ENCODE measurements at regions not wholly inside any gene's neighbourhood (a gene's known extent, or its start where the extent isn't known, plus 50 kb on each side); places are given as distances from the start of the nearest gene placed in this dataset.

- no peak for DNase-seq (ENCODE audit: low spot score)
These were observed 142.4 kb downstream of the LYPLAL1 start for GRCh38 chr1:219316066-219316465.

GRCh38 chr1:219313961-219314360, 140.3 kb downstream of the LYPLAL1 start:
- no peak for DNase-seq (ENCODE audit: low spot score)

GRCh38 chr1:219312967-219313366, 139.3 kb downstream of the LYPLAL1 start:
- DNase-seq (ENCODE audit: low spot score), result no peak

GRCh38 chr1:219310181-219310728, 136.6 kb downstream of the LYPLAL1 start:
- no peak for DNase-seq (ENCODE audit: low spot score)

- DNase-seq (ENCODE audit: low spot score), result no peak
These were observed 134.7 kb downstream of the LYPLAL1 start for GRCh38 chr1:219308367-219308766.

GRCh38 chr1:219304227-219305226, 130.8 kb downstream of the LYPLAL1 start:
- no peak for DNase-seq (ENCODE audit: low spot score)

GRCh38 chr1:219302697-219303096, 129.0 kb downstream of the LYPLAL1 start:
- no peak for DNase-seq (ENCODE audit: low spot score)

- no peak for DNase-seq (ENCODE audit: low spot score)
These were observed 125.7 kb downstream of the LYPLAL1 start for GRCh38 chr1:219299420-219299819.

GRCh38 chr1:219298571-219299148, 125.0 kb downstream of the LYPLAL1 start:
- DNase-seq (ENCODE audit: low spot score), result no peak

GRCh38 chr1:219296430-219297355, 123.0 kb downstream of the LYPLAL1 start:
- no peak for DNase-seq (ENCODE audit: low spot score)

- DNase-seq (ENCODE audit: low spot score), result no peak
These were observed 120.6 kb downstream of the LYPLAL1 start for GRCh38 chr1:219294251-219294650.

GRCh38 chr1:219293410-219293809, 119.7 kb downstream of the LYPLAL1 start:
- DNase-seq (ENCODE audit: low spot score), result no peak

- no peak for DNase-seq (ENCODE audit: low spot score)
These were observed 119.3 kb downstream of the LYPLAL1 start for GRCh38 chr1:219292999-219293398.

- no peak for DNase-seq (ENCODE audit: low spot score)
These were observed 118.7 kb downstream of the LYPLAL1 start for GRCh38 chr1:219292341-219292740.

- DNase-seq (ENCODE audit: low spot score), result no peak
These were observed 115.5 kb downstream of the LYPLAL1 start for GRCh38 chr1:219289171-219289570.

GRCh38 chr1:219283541-219283940, 109.9 kb downstream of the LYPLAL1 start:
- no peak for DNase-seq (ENCODE audit: low spot score)

GRCh38 chr1:219281831-219282230, 108.2 kb downstream of the LYPLAL1 start:
- DNase-seq (ENCODE audit: low spot score), result no peak

GRCh38 chr1:219279017-219279770, 105.5 kb downstream of the LYPLAL1 start:
- DNase-seq (ENCODE audit: low spot score), result no peak

GRCh38 chr1:219278288-219278687, 104.6 kb downstream of the LYPLAL1 start:
- no peak for DNase-seq (ENCODE audit: low spot score)

- no peak for DNase-seq (ENCODE audit: low spot score)
These were observed 103.8 kb downstream of the LYPLAL1 start for GRCh38 chr1:219277304-219278105.

All from ecto neural progenitor cell (in vitro differentiated cells).